Activated CD8-positive, alpha-beta memory T cell treated with anti-CD3 and anti-CD28 coated beads for 24 hours (primary cell): ENCODE measurements at regions not wholly inside any gene's neighbourhood (a gene's known extent, or its start where the extent isn't known, plus 50 kb on each side); places are given as distances from the start of the nearest gene placed in this dataset.
"Not testable (repeated sequence)": the region's sequence is repeated elsewhere in the genome, so short reads cannot be mapped to it uniquely, and the experiment has no call there.

Experiments used
- DNase-seq: peaks from one replicate; pipeline ENCODE4 v3.0.0-alpha.2; 2020

DNA sequence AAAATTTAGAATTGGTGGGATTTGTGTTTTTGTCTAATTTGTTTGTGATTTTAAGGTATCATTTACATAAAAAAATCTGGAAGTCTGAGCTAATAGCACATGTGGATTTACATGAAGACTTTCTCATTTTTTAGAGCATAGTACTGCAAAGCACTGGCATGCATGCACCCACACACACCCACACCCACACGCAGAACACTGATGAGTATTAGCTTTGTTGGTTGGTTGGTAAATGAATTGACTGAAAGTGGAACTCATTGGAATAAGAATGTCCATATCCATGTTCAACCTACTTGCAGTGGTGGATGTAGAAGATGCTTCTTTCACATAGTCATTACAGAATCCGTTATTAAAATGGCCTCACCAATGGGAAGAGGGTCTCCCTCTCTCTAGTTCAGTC, 475.8 kb downstream of the PLCL1 start:
- no peak for DNase-seq

- no peak for DNase-seq
These were observed 474.6 kb downstream of the PLCL1 start for GRCh38 chr2:198279026-198279425.

GRCh38 chr2:198277181-198277580, 472.8 kb downstream of the PLCL1 start:
- no peak for DNase-seq

GRCh38 chr2:198273660-198274059, 469.3 kb downstream of the PLCL1 start:
- DNase-seq: no peak

DNA sequence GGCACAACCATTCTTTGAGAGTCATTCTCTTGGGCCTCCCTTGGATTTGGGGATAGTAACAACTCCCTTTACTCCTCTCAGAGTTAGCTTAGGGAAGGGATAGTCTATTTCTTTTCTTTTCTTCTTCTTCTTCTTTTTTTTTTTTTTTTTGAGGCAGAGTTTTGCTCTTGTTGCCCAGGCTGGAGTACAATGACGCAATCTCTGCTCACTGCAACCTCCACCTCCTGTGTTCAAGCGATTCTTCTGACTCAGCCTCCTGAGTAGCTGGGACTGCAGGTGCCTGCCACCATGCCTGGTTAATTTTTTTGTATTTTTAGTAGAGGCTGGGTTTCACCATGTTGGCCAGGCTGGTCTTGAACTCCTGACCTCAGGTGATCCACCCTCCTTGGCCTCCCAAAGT, 465.8 kb downstream of the PLCL1 start:
- not testable (repeated sequence) for DNase-seq

GRCh38 chr2:198268519-198268918, 464.1 kb downstream of the PLCL1 start:
- DNase-seq: no peak

DNA sequence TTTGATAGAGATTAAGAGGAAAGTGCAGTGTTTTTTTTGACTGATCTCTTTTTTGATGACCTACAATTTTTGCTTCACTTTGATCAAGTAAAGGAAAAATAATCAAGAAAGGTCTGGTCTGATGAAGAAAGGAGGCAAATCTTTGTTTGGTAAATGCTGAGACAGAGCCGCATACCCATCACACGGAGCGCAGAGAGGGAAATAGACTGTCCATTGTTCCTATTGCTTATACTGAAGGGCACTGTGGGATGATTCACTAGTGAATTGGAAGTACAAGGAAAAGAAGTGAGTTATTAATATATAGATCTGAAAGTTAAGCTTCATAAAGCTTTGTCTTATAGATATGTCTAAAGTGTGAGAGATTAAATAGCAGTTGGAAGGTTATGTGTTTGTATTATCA, 455.1 kb downstream of the PLCL1 start:
- no peak for DNase-seq

DNA sequence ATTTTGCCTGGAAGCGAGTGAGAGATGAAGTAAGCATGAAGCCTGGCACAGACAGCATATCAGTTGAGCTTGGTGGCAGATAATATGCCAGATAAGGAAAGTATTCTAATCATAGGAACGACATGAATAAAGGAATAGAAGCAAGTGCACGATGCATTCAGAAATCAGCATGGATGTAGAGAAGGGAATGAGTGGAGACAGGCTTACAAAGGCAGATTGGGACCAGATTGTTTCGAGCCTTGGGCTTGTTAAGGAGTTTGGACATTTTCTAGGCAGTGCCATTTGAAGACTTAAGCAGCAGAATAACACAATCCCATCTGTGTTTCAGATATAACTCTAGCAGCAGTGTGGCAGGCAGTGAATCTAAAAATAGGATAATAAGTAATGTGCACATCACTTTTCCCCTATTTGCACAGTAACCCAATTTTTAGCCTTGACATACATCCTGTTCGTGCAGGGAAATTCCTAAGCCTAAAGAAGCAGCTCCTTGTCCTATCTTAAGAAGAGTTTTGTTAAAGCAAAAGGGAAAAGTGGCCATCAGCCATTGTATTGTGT, 450.2 kb downstream of the PLCL1 start:
- no peak for DNase-seq

GRCh38 chr2:198253995-198254394, 449.6 kb downstream of the PLCL1 start:
- no peak for DNase-seq

DNA sequence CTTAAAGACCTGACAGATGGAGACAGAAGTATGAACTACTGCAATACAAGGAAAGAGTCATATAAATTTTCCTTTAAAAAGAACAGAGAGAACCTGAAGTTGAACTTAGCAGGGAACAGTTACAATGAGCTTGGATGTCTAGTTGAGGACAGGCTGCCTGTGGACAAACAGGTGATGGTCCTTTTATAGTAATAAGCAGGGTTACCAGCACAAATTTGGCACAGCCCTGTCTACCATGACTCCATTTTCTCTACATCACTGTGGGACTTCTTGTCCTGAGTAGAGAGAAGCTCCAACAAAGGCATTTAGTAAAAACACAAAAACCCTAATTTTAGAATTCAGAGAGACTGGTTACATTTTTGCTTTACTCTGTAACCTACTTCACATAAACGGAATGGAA, 448.1 kb downstream of the PLCL1 start:
- DNase-seq: no peak

GRCh38 chr2:198242093-198242492, 437.7 kb downstream of the PLCL1 start:
- DNase-seq: no peak

- no peak for DNase-seq
These were observed 434.0 kb downstream of the PLCL1 start for GRCh38 chr2:198238429-198238828.

DNA sequence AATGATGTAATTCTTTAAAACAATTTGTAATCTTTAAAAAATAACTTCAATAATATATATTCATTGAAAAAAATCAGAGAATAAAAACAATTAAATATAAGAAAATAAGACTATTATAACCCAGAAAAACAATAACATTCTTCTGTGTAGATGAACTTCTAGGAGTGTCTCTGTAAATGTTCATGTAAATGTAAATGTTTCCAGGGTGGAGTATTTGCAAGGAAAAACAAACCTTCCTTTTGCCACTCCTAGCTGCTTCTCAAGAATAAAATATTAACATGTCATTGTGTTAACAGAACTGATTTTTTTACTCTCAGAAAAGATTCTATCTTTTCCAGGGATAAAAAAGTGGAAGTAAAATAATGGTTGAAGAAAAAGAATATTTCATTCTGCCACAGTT, 431.9 kb downstream of the PLCL1 start:
- no peak for DNase-seq

DNA sequence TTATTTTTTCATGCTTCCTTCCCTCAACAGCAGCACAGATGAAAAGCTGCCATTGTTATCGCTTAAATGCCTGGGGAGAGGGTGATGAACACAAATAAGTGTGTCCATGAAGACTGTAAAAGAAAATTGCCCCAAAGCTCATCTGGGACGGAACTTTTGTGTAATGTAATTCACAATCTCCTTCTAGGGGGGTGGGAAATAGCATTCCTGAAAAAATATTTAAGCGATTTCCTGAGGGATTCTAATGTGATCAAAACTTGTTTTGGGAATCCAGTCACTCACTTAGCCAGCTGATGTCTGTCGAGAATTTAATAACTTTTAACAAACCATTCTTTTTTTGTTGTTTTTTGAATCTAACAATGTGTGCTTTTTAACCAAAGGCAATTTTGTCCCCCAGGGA, 427.9 kb downstream of the PLCL1 start:
- DNase-seq: no peak

DNA sequence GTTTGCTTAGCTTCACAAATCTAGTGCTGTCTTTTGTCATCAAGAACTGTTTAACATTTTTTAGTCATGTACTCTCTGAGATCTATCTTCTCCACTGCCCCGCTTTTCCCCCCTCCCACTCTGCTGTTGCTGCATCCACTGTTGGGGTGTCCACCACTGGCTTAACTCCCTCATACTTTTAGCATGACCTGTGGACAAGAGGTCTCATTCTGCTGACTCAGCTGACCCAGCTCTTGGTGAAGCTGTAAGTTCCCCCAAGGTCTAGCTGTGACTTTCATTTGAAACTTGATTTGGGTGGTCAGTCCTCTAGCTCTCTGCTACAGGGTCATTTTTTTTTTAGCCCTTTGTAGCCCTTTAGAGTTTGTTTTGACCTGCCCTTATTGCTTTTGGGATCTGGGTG, 427.2 kb downstream of the PLCL1 start:
- no peak for DNase-seq

- DNase-seq: no peak
These were observed 416.6 kb downstream of the PLCL1 start for GRCh38 chr2:198220763-198221610.

GRCh38 chr2:198219292-198219691, 414.9 kb downstream of the PLCL1 start:
- DNase-seq: no peak

DNA sequence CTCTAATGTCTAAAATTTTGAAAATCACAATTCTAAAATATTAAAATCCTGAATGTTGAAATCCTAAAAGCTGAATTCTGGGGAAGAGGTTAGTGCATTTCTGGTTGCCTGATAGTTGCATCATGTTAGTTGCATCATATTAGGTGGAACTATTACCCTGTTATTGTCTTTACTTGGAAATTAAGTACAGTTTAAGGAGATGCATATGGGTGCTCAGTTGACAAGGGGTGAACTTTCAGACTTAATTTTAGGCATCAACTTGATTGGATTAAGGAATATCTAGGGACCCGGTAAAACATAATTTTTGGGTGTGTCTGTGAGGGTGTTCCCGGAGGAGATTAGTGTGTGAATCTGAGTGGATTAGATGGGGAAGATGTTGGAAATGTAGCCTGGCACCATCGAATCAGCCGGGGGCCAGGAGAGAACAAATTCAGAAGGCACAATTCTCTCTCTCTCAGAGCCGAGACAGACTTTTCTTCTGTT, 409.8 kb downstream of the PLCL1 start:
- DNase-seq: no peak

DNA sequence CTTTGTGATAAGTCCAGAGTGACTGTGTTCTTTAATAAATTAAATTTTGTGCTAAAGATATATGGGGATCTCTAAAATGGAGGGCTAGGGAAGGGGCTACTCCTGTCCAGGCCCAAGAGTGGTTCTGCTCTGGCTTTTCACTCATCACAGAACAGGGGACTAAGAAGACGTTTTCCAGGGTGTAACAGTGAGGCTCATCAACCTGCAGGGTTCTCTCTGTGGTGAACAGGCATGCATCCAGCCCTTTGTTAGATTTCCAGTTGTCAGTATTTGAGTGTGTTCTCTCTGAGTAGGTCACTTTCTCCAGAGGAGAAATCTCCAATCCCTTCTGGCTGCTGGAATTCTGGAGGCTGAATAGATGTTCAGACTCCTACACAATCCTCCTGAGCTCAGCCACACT, 408.9 kb downstream of the PLCL1 start:
- DNase-seq: no peak

DNA sequence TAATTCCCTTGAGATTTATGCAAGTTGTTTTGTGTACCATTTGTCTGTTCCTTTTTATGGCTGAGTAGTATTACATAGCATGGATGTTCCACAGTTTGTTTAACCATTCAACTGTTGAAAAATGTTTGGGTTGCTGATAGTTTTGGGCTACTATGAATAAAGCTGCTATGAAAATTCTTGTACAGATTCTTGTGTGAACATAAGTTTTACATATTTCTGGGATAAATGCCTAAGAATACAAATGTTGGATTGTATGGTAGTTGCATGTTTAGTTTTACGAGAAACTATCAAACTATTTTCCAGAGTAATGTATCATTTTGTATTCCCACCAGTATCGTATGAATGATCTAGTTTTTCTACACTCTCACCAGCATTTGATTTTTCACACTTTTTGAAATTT, 407.3 kb downstream of the PLCL1 start:
- no peak for DNase-seq

- no peak for DNase-seq
These were observed 399.1 kb downstream of the PLCL1 start for GRCh38 chr2:198203336-198204069.
